OCI-M2 (cell line): ENCODE measurements at regions not wholly inside any gene's neighbourhood (a gene's known extent, or its start where the extent isn't known, plus 50 kb on each side); places are given as distances from the start of the nearest gene placed in this dataset.
"Not testable (repeated sequence)": the region's sequence is repeated elsewhere in the genome, so short reads cannot be mapped to it uniquely, and the experiment has no call there.

Source experiments
- DNase-seq: peaks from one replicate; lab custom pipeline; 2025; ENCODE audit not compliant: unreplicated experiment; lab: John Stamatoyannopoulos, UW

- DNase-seq: no peak
These were observed 197.9 kb upstream of the LRRTM4 start for GRCh38 chr2:77720115-77720514.

GRCh38 chr2:77721593-77721992 lies 199.4 kb upstream of the LRRTM4 start:
- no peak for DNase-seq

- no peak for DNase-seq
These were observed 202.9 kb upstream of the LRRTM4 start for GRCh38 chr2:77725045-77725444.

- DNase-seq: not testable (repeated sequence)
These were observed 212.6 kb upstream of the LRRTM4 start for GRCh38 chr2:77734662-77735340.

- DNase-seq: no peak
These were observed 215.1 kb upstream of the LRRTM4 start for GRCh38 chr2:77737236-77737635.

GRCh38 chr2:77746780-77747179 lies 224.6 kb upstream of the LRRTM4 start:
- DNase-seq: no peak

GRCh38 chr2:77753710-77754345 lies 231.7 kb upstream of the LRRTM4 start:
- not testable (repeated sequence) for DNase-seq

GRCh38 chr2:77767388-77768076 lies 245.4 kb upstream of the LRRTM4 start:
- no peak for DNase-seq

GRCh38 chr2:77768508-77768907 lies 246.3 kb upstream of the LRRTM4 start:
- DNase-seq: no peak

- no peak for DNase-seq
These were observed 256.7 kb upstream of the LRRTM4 start for GRCh38 chr2:77778917-77779316.

- not testable (repeated sequence) for DNase-seq
These were observed 271.3 kb upstream of the LRRTM4 start for GRCh38 chr2:77793500-77793899.

- no peak for DNase-seq
These were observed 274.2 kb upstream of the LRRTM4 start for GRCh38 chr2:77796397-77796796.

GRCh38 chr2:77797088-77797487 lies 274.9 kb upstream of the LRRTM4 start:
- DNase-seq: no peak

- DNase-seq: no peak
These were observed 278.2 kb upstream of the LRRTM4 start for GRCh38 chr2:77800410-77800809.

- DNase-seq: no peak
These were observed 285.5 kb upstream of the LRRTM4 start for GRCh38 chr2:77807531-77808215.

- no peak for DNase-seq
These were observed 286.4 kb upstream of the LRRTM4 start for GRCh38 chr2:77808599-77808998.

- no peak for DNase-seq
These were observed 291.4 kb upstream of the LRRTM4 start for GRCh38 chr2:77813599-77813998.

- DNase-seq: no peak
These were observed 294.4 kb upstream of the LRRTM4 start for GRCh38 chr2:77816618-77817017.

- no peak for DNase-seq
These were observed 296.0 kb upstream of the LRRTM4 start for GRCh38 chr2:77818186-77818585.

- no peak for DNase-seq
These were observed 300.9 kb upstream of the LRRTM4 start for GRCh38 chr2:77823028-77823427.

GRCh38 chr2:77831060-77831459 lies 308.9 kb upstream of the LRRTM4 start:
- DNase-seq: no peak

- no peak for DNase-seq
These were observed 309.3 kb upstream of the LRRTM4 start for GRCh38 chr2:77831471-77831870.
